PC-9 (cell line): ENCODE measurements at regions not wholly inside any gene's neighbourhood (a gene's known extent, or its start where the extent isn't known, plus 50 kb on each side); places are given as distances from the start of the nearest gene placed in this dataset.

Experiments
- BruUV-seq: library from RNA; stranded (reverse); fragments of 400-500 nt; replicated peaks from 2 replicates; lab custom pipeline; 2021; lab: Mats Ljungman, UMichigan
- CTCF ChIA-PET: fragments of 300-600 bp; sonication (Branson Sonifier 250); formaldehyde crosslinking; loops from one replicate; lab custom pipeline; 2022; ENCODE audit warnings: antibody characterized with exemption; lab: Charles Lee
- POLR2A ChIA-PET: fragments of 300-600 bp; sonication (Branson Sonifier 250); formaldehyde crosslinking; loops from one replicate; lab custom pipeline; 2022; ENCODE audit warnings: antibody characterized with exemption; ENCODE audit not compliant: unreplicated experiment; lab: Charles Lee
- DNase-seq, 2 experiments: peaks; one replicate each; pipeline versions ENCODE4 v3.0.0 to v3.0.0-alpha.2; 2015 to 2022; ENCODE audit warnings: mixed read lengths in 1 of 2
- H2AFZ ChIP-seq: fragments of 200-600 bp; sonication (generic); 2 replicates; pipeline ENCODE4 v1.8.1; 2017; ENCODE audit warnings: antibody characterized with exemption
- H3F3A ChIP-seq: fragments of 200-600 bp; sonication (generic); 2 replicates; pipeline ENCODE4 v1.8.1; 2017; ENCODE audit warnings: antibody characterized with exemption, mild to moderate bottlenecking, low read depth; ENCODE audit not compliant: insufficient read depth
- H3K27ac ChIP-seq: fragments of 200-600 bp; sonication (generic); 2 replicates; pipeline ENCODE4 v1.6.1; 2016; ENCODE audit warnings: mixed run types
- H3K27me3 ChIP-seq: fragments of 200-600 bp; sonication (generic); 2 replicates; pipeline ENCODE4 v1.6.1; 2016; ENCODE audit warnings: low read depth, mixed run types; ENCODE audit not compliant: insufficient read depth
- H3K36me3 ChIP-seq: fragments of 200-600 bp; sonication (generic); 2 replicates; pipeline ENCODE4 v1.6.1; 2016; ENCODE audit warnings: low read depth, mixed run types
- H3K4me1 ChIP-seq: fragments of 200-600 bp; sonication (generic); replicated peaks from 2 replicates; pipeline ENCODE4 v1.6.1; 2016; ENCODE audit warnings: mixed run types; ENCODE audit not compliant: insufficient read depth
- H3K4me2 ChIP-seq: fragments of 200-600 bp; sonication (generic); 2 replicates; pipeline ENCODE4 v1.6.1; 2017; ENCODE audit warnings: mixed run types
- H3K4me3 ChIP-seq: fragments of 200-600 bp; sonication (generic); 2 replicates; pipeline ENCODE4 v1.6.1; 2016; ENCODE audit warnings: mixed run types
- H3K79me2 ChIP-seq: fragments of 200-600 bp; sonication (generic); 2 replicates; pipeline ENCODE4 v1.6.1; 2017; ENCODE audit warnings: low read depth, mixed run types
- H3K9me2 ChIP-seq: fragments of 200-600 bp; sonication (generic); 2 replicates; pipeline ENCODE4 v1.8.1; 2017; ENCODE audit warnings: mild to moderate bottlenecking; ENCODE audit not compliant: insufficient read depth
- H3K9me3 ChIP-seq: fragments of 200-600 bp; sonication (generic); 2 replicates; pipeline ENCODE4 v1.8.1; 2016; ENCODE audit warnings: low read depth; ENCODE audit not compliant: insufficient read depth
- H4K20me1 ChIP-seq: fragments of 200-600 bp; sonication (generic); 2 replicates; pipeline ENCODE4 v1.8.1; 2017; ENCODE audit not compliant: insufficient read depth
- EZH2 ChIP-seq: fragments of 200-600 bp; sonication (generic); IDR thresholded peaks from 2 replicates; pipeline ENCODE4 v1.8.0; 2017; ENCODE audit warnings: antibody characterized with exemption, low read depth
- intact Hi-C: fragments of 100-400 bp; cut with micrococcal nuclease; formaldehyde crosslinking; loops from one replicate; pipeline ENCODE4 v1.10.0; 2022; ENCODE audit not compliant: unreplicated experiment
- TF ChIP-seq, protein P1 (sequence below): fragments of 200-600 bp; sonication (generic); conservative IDR thresholded peaks from 2 replicates; pipeline ENCODE4 v1.6.1; 2017; ENCODE audit warnings: mixed run types, antibody characterized with exemption, mild to moderate bottlenecking, moderate library complexity

DNA sequence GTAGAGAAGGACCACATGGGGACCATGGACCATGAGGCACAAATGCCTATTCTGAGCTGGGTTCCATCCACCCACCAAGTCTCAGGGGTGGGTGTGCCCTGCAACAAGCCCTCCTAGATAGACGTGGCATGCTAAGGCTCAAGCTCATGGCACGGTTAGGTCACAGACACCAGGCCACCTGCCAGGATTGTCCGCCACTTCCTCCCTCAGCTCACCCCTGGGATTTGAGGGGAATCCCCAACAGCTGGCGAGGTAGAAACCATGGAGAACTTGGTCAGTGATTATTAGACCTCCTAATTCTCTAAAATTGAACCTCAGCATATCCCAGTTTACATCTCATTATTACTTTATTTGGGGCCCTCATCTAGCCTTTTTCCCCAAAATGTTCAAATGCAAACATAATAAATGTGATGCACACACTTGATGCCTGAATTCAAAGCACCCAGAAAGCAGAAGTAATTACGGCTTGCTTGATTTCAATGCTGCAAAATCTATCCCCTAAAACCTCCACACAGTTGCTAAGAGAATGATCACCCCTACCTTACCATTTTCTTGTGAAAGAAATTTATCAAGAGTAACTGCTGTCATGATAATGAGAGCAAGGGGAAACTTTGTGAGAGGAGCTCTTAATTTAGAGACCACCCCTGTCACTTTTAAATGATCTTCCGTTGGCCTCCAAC lies 366.6 kb upstream of the PFKP start:
- no TSS peak for BruUV-seq
- ChIA-PET POLR2A (no interaction called here), CTCF (no interaction called here)
- no peaks in the 10 kb centered on the region for H3K9me3 ChIP-seq
- intact Hi-C loops = no loop called here
- no peaks in the 10 kb centered on the region for H4K20me1 ChIP-seq
- TF ChIP-seq EZH2 = no peak
- TF ChIP-seq, protein P1, sequence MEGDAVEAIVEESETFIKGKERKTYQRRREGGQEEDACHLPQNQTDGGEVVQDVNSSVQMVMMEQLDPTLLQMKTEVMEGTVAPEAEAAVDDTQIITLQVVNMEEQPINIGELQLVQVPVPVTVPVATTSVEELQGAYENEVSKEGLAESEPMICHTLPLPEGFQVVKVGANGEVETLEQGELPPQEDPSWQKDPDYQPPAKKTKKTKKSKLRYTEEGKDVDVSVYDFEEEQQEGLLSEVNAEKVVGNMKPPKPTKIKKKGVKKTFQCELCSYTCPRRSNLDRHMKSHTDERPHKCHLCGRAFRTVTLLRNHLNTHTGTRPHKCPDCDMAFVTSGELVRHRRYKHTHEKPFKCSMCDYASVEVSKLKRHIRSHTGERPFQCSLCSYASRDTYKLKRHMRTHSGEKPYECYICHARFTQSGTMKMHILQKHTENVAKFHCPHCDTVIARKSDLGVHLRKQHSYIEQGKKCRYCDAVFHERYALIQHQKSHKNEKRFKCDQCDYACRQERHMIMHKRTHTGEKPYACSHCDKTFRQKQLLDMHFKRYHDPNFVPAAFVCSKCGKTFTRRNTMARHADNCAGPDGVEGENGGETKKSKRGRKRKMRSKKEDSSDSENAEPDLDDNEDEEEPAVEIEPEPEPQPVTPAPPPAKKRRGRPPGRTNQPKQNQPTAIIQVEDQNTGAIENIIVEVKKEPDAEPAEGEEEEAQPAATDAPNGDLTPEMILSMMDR = no peak
- H3K4me1 ChIP-seq = no peaks in the 10 kb centered on the region
- H3K4me3 ChIP-seq = no peak overlapping the region
- no peaks in the 10 kb centered on the region for H3K36me3 ChIP-seq
- H3K4me2 ChIP-seq = no peak overlapping the region
- no peaks in the 10 kb centered on the region for H3F3A ChIP-seq
- H3K9me2 ChIP-seq = no peaks in the 10 kb centered on the region
- no peaks in the 10 kb centered on the region for H3K79me2 ChIP-seq
- no peak for DNase-seq
- H3K27me3 ChIP-seq = no peaks in the 10 kb centered on the region
- H3K27ac ChIP-seq = no peak overlapping the region
- H2AFZ ChIP-seq = no peak overlapping the region

DNA sequence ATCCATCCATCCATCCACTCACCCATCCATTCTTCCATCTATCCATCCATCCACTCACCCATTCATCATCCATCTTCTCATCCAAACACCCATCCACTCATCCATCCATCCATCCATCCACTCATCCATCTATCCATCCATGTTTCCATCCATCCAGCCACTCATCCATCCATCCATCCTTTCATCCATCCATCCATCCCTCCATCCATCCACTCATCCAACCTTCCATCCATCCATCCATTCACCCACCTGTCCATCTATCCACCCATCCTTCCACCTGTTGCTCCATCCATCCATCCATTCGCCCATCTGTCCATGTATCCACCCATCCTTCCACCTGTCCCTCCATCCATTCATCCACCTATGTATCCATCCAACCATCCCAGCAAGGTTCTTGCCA lies 378.4 kb upstream of the PFKP start:
- no peak overlapping the region for H2AFZ ChIP-seq
- no peaks in the 10 kb centered on the region for H4K20me1 ChIP-seq
- TF ChIP-seq EZH2 = no peak
- TF ChIP-seq, protein P1 = no peak
- DNase-seq = no peak
- no peaks in the 10 kb centered on the region for H3K27me3 ChIP-seq
- no peaks in the 10 kb centered on the region for H3F3A ChIP-seq
- no peaks in the 10 kb centered on the region for H3K79me2 ChIP-seq
- H3K4me2 ChIP-seq = no peak overlapping the region
- H3K36me3 ChIP-seq = no peaks in the 10 kb centered on the region
- H3K9me3 ChIP-seq = no peaks in the 10 kb centered on the region
- intact Hi-C loops = no loop called here
- H3K27ac ChIP-seq = no peak overlapping the region
- POLR2A ChIA-PET = no interaction called here
- no peaks in the 10 kb centered on the region for H3K4me1 ChIP-seq
- no peaks in the 10 kb centered on the region for H3K9me2 ChIP-seq
- BruUV-seq = no TSS peak
- H3K4me3 ChIP-seq = no peak overlapping the region
- CTCF ChIA-PET = no interaction called here

DNA sequence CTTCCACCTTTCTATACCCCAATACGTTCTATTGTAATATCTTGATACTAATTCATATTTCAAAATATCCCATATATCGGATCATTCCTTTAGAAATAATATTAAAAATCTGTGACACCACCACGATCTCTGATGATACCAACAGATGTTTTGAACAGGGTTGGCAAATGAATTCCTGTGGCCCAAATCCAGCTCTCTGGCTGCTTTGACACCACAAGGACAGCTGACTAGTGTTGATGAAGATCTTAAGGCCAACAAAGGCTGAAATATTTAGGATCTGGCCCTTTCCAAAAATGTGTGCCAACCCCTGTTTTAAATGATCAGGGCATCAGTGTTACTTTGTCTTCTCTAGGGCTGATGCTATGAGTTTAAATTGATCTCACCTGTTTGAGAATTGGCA lies 380.7 kb upstream of the PFKP start:
- ChIA-PET POLR2A (no interaction called here), CTCF (no interaction called here)
- DNase-seq = no peak
- Histone ChIP-seq H4K20me1 (no peaks in the 10 kb centered on the region), H3K4me2 (no peak overlapping the region), H3K9me3 (no peaks in the 10 kb centered on the region), H3K79me2 (no peaks in the 10 kb centered on the region), H3K4me3 (no peak overlapping the region), H3K36me3 (no peaks in the 10 kb centered on the region), H3K9me2 (no peaks in the 10 kb centered on the region), H3K4me1 (no peaks in the 10 kb centered on the region), H2AFZ (no peak overlapping the region), H3K27me3 (no peaks in the 10 kb centered on the region), H3F3A (no peaks in the 10 kb centered on the region), H3K27ac (no peak overlapping the region)
- TF ChIP-seq, protein P1 = no peak
- TF ChIP-seq EZH2 = no peak
- BruUV-seq = no TSS peak
- intact Hi-C loops = no loop called here
